ENCODE measurements at regions not wholly inside any gene's neighbourhood (a gene's known extent, or its start where the extent isn't known, plus 50 kb on each side); places are given as distances from the start of the nearest gene placed in this dataset.

GRCh38 chr16:52621651-52622050 lies 74.7 kb upstream of the TOX3 start:
- H3K4me2 ChIP-seq (ENCODE audit: low read length), result no peak overlapping the region
- H3K9me3 ChIP-seq (ENCODE audit: insufficient read depth, low read depth, low read length), result no peaks in the 10 kb centered on the region
- H4K20me1 ChIP-seq (ENCODE audit: insufficient read depth, low read length), result no peaks in the 10 kb centered on the region
- H3K4me1 ChIP-seq (ENCODE audit: insufficient read depth, low read length), result no peaks in the 10 kb centered on the region
- Mint-ChIP-seq H3K4me3 (ENCODE audit: unreplicated experiment) (no peak overlapping the region), H3K9me3 (ENCODE audit: unreplicated experiment) (no peaks in the 10 kb centered on the region), H3K36me3 (ENCODE audit: low read depth, unreplicated experiment) (no peaks in the 10 kb centered on the region), H3K27me3 (ENCODE audit: low read depth, unreplicated experiment) (peaks cover 25% of the 10 kb centered on the region), H3K27ac (ENCODE audit: unreplicated experiment) (no peak overlapping the region), H3K4me1 (ENCODE audit: low read depth, unreplicated experiment) (no peaks in the 10 kb centered on the region)
- H3K79me2 ChIP-seq (ENCODE audit: insufficient read depth, low read length), result no peaks in the 10 kb centered on the region
- no peak for FAIRE-seq
- H3K27me3 ChIP-seq (ENCODE audit: insufficient read depth, low read length), result no peaks in the 10 kb centered on the region
- no peak overlapping the region for H2AFZ ChIP-seq (ENCODE audit: low read depth, low read length)
- no peaks in the 10 kb centered on the region for H3K36me3 ChIP-seq (ENCODE audit: insufficient read depth, low read length)
- TF ChIP-seq CTCF (IDR thresholded peaks at IDR 0.05; ENCODE audit: insufficient read depth, low read depth, low read length) (no peak), EZH2 (IDR thresholded peaks at IDR 0.05; ENCODE audit: insufficient read depth, low read length) (no peak)
- no peak overlapping the region for H3K27ac ChIP-seq (ENCODE audit: low read depth, low read length)
- H3K9ac ChIP-seq (ENCODE audit: low read length), result no peak overlapping the region
- no peak overlapping the region for H3K4me3 ChIP-seq (ENCODE audit: insufficient read depth, low read depth, low read length)
- DNase-seq (ENCODE audit: low read depth), result no peak

DNA sequence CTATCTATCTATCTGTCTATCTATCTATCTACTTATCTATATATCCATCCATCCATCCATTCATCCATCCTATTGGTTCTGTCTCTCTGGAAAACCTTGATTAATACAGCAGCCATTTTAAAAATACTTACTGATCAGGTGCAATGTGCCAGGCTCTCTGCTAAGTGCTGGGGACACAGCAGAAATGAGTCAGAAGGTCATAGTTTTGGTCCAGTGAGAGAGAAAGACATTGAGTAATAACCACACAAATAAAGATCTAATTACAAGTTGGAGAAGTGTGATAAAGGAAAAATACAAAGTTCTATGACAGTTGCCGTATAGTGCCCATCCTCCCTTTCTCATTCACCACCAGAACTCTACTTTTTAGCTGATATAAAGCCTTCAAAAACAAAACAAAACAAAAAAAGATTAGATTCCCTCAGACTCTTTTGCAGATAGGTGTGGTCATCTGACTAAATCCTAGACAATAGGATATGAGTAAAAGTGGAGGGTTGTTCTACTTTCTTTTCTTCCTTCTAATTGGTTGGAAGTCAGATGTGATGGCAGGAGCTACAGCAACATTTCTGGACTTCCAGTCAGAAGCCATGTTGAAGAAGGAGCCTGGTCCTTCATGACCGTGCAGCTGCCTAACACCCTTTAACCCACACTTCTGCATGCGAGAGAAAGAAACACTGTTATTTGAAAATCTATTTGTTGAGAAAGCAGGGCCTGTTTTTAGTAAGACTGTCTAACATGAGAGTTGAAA lies 72.0 kb upstream of the TOX3 start:
- Mint-ChIP-seq H3K4me1 (ENCODE audit: low read depth, unreplicated experiment) (no peaks in the 10 kb centered on the region), H3K27ac (ENCODE audit: unreplicated experiment) (no peak overlapping the region), H3K27me3 (ENCODE audit: low read depth, unreplicated experiment) (peaks cover 23% of the 10 kb centered on the region), H3K36me3 (ENCODE audit: low read depth, unreplicated experiment) (no peaks in the 10 kb centered on the region), H3K9me3 (ENCODE audit: unreplicated experiment) (no peaks in the 10 kb centered on the region), H3K4me3 (ENCODE audit: unreplicated experiment) (no peak overlapping the region)
- H3K9ac ChIP-seq (ENCODE audit: low read length), result no peak overlapping the region
- H3K27me3 ChIP-seq (ENCODE audit: insufficient read depth, low read length), result no peaks in the 10 kb centered on the region
- FAIRE-seq (no peak), DNase-seq (ENCODE audit: low read depth) (no peak)
- H3K4me2 ChIP-seq (ENCODE audit: low read length), result no peak overlapping the region
- H3K79me2 ChIP-seq (ENCODE audit: insufficient read depth, low read length), result no peaks in the 10 kb centered on the region
- no peaks in the 10 kb centered on the region for H3K9me3 ChIP-seq (ENCODE audit: insufficient read depth, low read depth, low read length)
- no peak overlapping the region for H3K4me3 ChIP-seq (ENCODE audit: insufficient read depth, low read depth, low read length)
- no peaks in the 10 kb centered on the region for H3K36me3 ChIP-seq (ENCODE audit: insufficient read depth, low read length)
- TF ChIP-seq CTCF (IDR thresholded peaks at IDR 0.05; ENCODE audit: insufficient read depth, low read depth, low read length) (no peak), EZH2 (IDR thresholded peaks at IDR 0.05; ENCODE audit: insufficient read depth, low read length) (no peak)
- no peak overlapping the region for H2AFZ ChIP-seq (ENCODE audit: low read depth, low read length)
- no peaks in the 10 kb centered on the region for H4K20me1 ChIP-seq (ENCODE audit: insufficient read depth, low read length)
- no peaks in the 10 kb centered on the region for H3K4me1 ChIP-seq (ENCODE audit: insufficient read depth, low read length)
- H3K27ac ChIP-seq (ENCODE audit: low read depth, low read length), result no peak overlapping the region

DNA sequence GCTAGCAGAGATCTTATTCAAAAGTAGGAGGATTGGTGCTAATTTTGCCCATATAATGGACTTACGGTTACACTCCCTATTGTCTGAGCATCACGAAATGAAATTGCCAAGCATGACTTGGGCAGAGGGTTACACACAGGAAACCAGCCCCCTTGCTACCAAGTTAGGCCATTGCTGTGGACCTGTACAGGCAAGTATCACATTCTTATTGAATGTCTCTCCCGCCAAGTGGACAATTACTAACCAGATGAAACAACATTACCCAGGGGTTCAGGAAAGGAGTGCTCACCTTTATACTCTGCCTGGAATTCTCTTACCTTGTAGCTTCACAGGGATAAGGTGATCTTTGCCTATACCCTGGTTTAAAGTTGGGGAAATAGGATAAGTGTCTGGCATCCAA lies 70.6 kb upstream of the TOX3 start:
- Histone ChIP-seq H3K9ac (ENCODE audit: low read length) (no peak overlapping the region), H3K27ac (ENCODE audit: low read depth, low read length) (no peak overlapping the region), H3K27me3 (ENCODE audit: insufficient read depth, low read length) (no peaks in the 10 kb centered on the region), H4K20me1 (ENCODE audit: insufficient read depth, low read length) (no peaks in the 10 kb centered on the region), H3K4me1 (ENCODE audit: insufficient read depth, low read length) (no peaks in the 10 kb centered on the region), H3K4me2 (ENCODE audit: low read length) (no peak overlapping the region), H3K79me2 (ENCODE audit: insufficient read depth, low read length) (no peaks in the 10 kb centered on the region), H3K36me3 (ENCODE audit: insufficient read depth, low read length) (no peaks in the 10 kb centered on the region), H2AFZ (ENCODE audit: low read depth, low read length) (no peak overlapping the region), H3K4me3 (ENCODE audit: insufficient read depth, low read depth, low read length) (no peak overlapping the region), H3K9me3 (ENCODE audit: insufficient read depth, low read depth, low read length) (no peaks in the 10 kb centered on the region)
- DNase-seq (ENCODE audit: low read depth) (no peak), FAIRE-seq (no peak)
- no peak overlapping the region for H3K4me3 Mint-ChIP-seq (ENCODE audit: unreplicated experiment)
- H3K27ac Mint-ChIP-seq (ENCODE audit: unreplicated experiment), result no peak overlapping the region
- no peaks in the 10 kb centered on the region for H3K9me3 Mint-ChIP-seq (ENCODE audit: unreplicated experiment)
- H3K4me1 Mint-ChIP-seq (ENCODE audit: low read depth, unreplicated experiment), result no peaks in the 10 kb centered on the region
- H3K27me3 Mint-ChIP-seq (ENCODE audit: low read depth, unreplicated experiment), result peaks cover 12% of the 10 kb centered on the region
- no peaks in the 10 kb centered on the region for H3K36me3 Mint-ChIP-seq (ENCODE audit: low read depth, unreplicated experiment)
- TF ChIP-seq CTCF (IDR thresholded peaks at IDR 0.05; ENCODE audit: insufficient read depth, low read depth, low read length), result no peak
- no peak for TF ChIP-seq EZH2 (IDR thresholded peaks at IDR 0.05; ENCODE audit: insufficient read depth, low read length)

All from astrocyte (in vitro differentiated cells and primary cell).